ENCODE measurements at regions not wholly inside any gene's neighbourhood (a gene's known extent, or its start where the extent isn't known, plus 50 kb on each side); places are given as distances from the start of the nearest gene placed in this dataset.
"Not testable (repeated sequence)": the region's sequence is repeated elsewhere in the genome, so short reads cannot be mapped to it uniquely, and the experiment has no call there.

GRCh38 chr10:53430127-53430891 lies 657.7 kb upstream of the MBL2 start:
- DNase-seq, result no peak

GRCh38 chr10:53422223-53422888 lies 649.8 kb upstream of the MBL2 start:
- DNase-seq, result no peak

GRCh38 chr10:53412651-53413050 lies 640.1 kb upstream of the MBL2 start:
- no peak for DNase-seq

GRCh38 chr10:53406532-53406931 lies 633.9 kb upstream of the MBL2 start:
- no peak for DNase-seq

GRCh38 chr10:53403688-53404087 lies 631.1 kb upstream of the MBL2 start:
- DNase-seq, result no peak

GRCh38 chr10:53402594-53402993 lies 630.0 kb upstream of the MBL2 start:
- DNase-seq, result no peak

GRCh38 chr10:53401536-53401935 lies 629.0 kb upstream of the MBL2 start:
- DNase-seq, result no peak

GRCh38 chr10:53396876-53397275 lies 624.3 kb upstream of the MBL2 start:
- DNase-seq, result no peak

- no peak for DNase-seq
Observed at GRCh38 chr10:53395449-53395848, 622.9 kb upstream of the MBL2 start.

- DNase-seq, result no peak
Observed at GRCh38 chr10:53387562-53387961, 615.0 kb upstream of the MBL2 start.

- DNase-seq, result no peak
Observed at GRCh38 chr10:53382543-53382942, 610.0 kb upstream of the MBL2 start.

- no peak for DNase-seq
Observed at GRCh38 chr10:53379956-53380355, 607.4 kb upstream of the MBL2 start.

GRCh38 chr10:53370347-53370746 lies 597.8 kb upstream of the MBL2 start:
- DNase-seq, result no peak

- DNase-seq, result no peak
Observed at GRCh38 chr10:53361936-53362335, 589.4 kb upstream of the MBL2 start.

GRCh38 chr10:53361281-53361680 lies 588.7 kb upstream of the MBL2 start:
- DNase-seq, result no peak

GRCh38 chr10:53358978-53359377 lies 586.4 kb upstream of the MBL2 start:
- DNase-seq, result not testable (repeated sequence)

GRCh38 chr10:53358536-53358935 lies 586.0 kb upstream of the MBL2 start:
- DNase-seq, result no peak

- no peak for DNase-seq
Observed at GRCh38 chr10:53357587-53357986, 585.0 kb upstream of the MBL2 start.

- no peak for DNase-seq
Observed at GRCh38 chr10:53356616-53357349, 584.2 kb upstream of the MBL2 start.

GRCh38 chr10:53342531-53342930 lies 569.9 kb upstream of the MBL2 start:
- not testable (repeated sequence) for DNase-seq

- DNase-seq, result not testable (repeated sequence)
Observed at GRCh38 chr10:53338199-53338598, 565.6 kb upstream of the MBL2 start.

- DNase-seq, result not testable (repeated sequence)
Observed at GRCh38 chr10:53335803-53336422, 563.3 kb upstream of the MBL2 start.

- DNase-seq, result no peak
Observed at GRCh38 chr10:53331460-53331859, 558.9 kb upstream of the MBL2 start.

Data from CD4-positive, alpha-beta T cell treated with Interleukin-17A for 1 hour (primary cell).